Hepatocyte (in vitro differentiated cells): ENCODE measurements at regions not wholly inside any gene's neighbourhood (a gene's known extent, or its start where the extent isn't known, plus 50 kb on each side); places are given as distances from the start of the nearest gene placed in this dataset.

ENCODE experiments used
- DNase-seq: peaks from one replicate; pipeline ENCODE4 v3.0.0-alpha.2; 2016; ENCODE audit warnings: low spot score
- H2AFZ ChIP-seq: fragments of 200-600 bp; sonication (generic); 2 replicates; pipeline ENCODE4 v1.6.0; 2016; ENCODE audit warnings: antibody characterized with exemption, mild to moderate bottlenecking
- H3K27ac ChIP-seq: fragments of 200-600 bp; sonication (generic); 2 replicates; pipeline ENCODE4 v1.5.1; 2016; ENCODE audit warnings: mild to moderate bottlenecking
- H3K27me3 ChIP-seq: fragments of 200-600 bp; sonication (generic); 2 replicates; pipeline ENCODE4 v1.6.1; 2016
- H3K36me3 ChIP-seq: fragments of 200-600 bp; sonication (generic); replicated peaks from 2 replicates; pipeline ENCODE4 v1.5.1; 2016; ENCODE audit warnings: low read depth; ENCODE audit not compliant: insufficient read depth
- H3K4me1 ChIP-seq: fragments of 200-600 bp; sonication (generic); 2 replicates; pipeline ENCODE4 v1.5.1; 2016; ENCODE audit warnings: mild to moderate bottlenecking, moderate library complexity; ENCODE audit not compliant: insufficient read depth
- H3K4me2 ChIP-seq: fragments of 200-600 bp; sonication (generic); 2 replicates; pipeline ENCODE4 v1.6.0; 2016
- H3K4me3 ChIP-seq: fragments of 200-600 bp; sonication (generic); 2 replicates; pipeline ENCODE4 v1.5.1; 2016; ENCODE audit warnings: mild to moderate bottlenecking
- H3K79me2 ChIP-seq: fragments of 200-600 bp; sonication (generic); 2 replicates; pipeline ENCODE4 v1.6.0; 2017; ENCODE audit warnings: mild to moderate bottlenecking
- H3K9me2 ChIP-seq: fragments of 200-600 bp; sonication (generic); replicated peaks from 2 replicates; pipeline ENCODE4 v1.6.0; 2017; ENCODE audit warnings: mild to moderate bottlenecking; ENCODE audit not compliant: insufficient read depth
- H3K9me3 ChIP-seq: fragments of 200-600 bp; sonication (generic); 2 replicates; pipeline ENCODE4 v1.5.1; 2016; ENCODE audit warnings: low read depth, mild to moderate bottlenecking
- H4K20me1 ChIP-seq: fragments of 200-600 bp; sonication (generic); 2 replicates; pipeline ENCODE4 v1.6.0; 2016; ENCODE audit warnings: mild to moderate bottlenecking; ENCODE audit not compliant: insufficient read depth, poor library complexity, severe bottlenecking
- CTCF ChIP-seq: fragments of 200-600 bp; sonication (generic); IDR thresholded peaks from 2 replicates; pipeline ENCODE4 v1.5.1; 2016; ENCODE audit warnings: antibody characterized with exemption, mild to moderate bottlenecking; ENCODE audit not compliant: poor library complexity
- EZH2 ChIP-seq: fragments of 200-600 bp; sonication (generic); IDR thresholded peaks from 2 replicates; pipeline ENCODE4 v1.6.1; 2016; ENCODE audit warnings: antibody characterized with exemption, mild to moderate bottlenecking, borderline replicate concordance
- EZH2phosphoT487 ChIP-seq: fragments of 200-600 bp; sonication (generic); IDR thresholded peaks from one replicate; pipeline ENCODE4 v1.6.1; 2018; ENCODE audit warnings: antibody characterized with exemption, mild to moderate bottlenecking, low read depth, moderate library complexity; ENCODE audit not compliant: unreplicated experiment, severe bottlenecking
- WGBS: methylation state at CpG from one replicate; pipeline ENCODE4 v1.1.6; 2016; ENCODE audit warnings: low lambda C conversion rate; ENCODE audit errors: missing lambda C conversion rate; 5-methylcytosine and 5-hydroxymethylcytosine counted together

- DNase-seq = no peak
- no peaks in the 10 kb centered on the region for H3K36me3 ChIP-seq
- no peaks in the 10 kb centered on the region for H3K9me3 ChIP-seq
- H2AFZ ChIP-seq = no peak overlapping the region
- H3K9me2 ChIP-seq = no peaks in the 10 kb centered on the region
- no peak overlapping the region for H3K27ac ChIP-seq
- H4K20me1 ChIP-seq = no peaks in the 10 kb centered on the region
- 80% methylated on average over 1 of the region's 1 CpG for WGBS
- TF ChIP-seq EZH2phosphoT487 (no peak), CTCF (no peak), EZH2 (no peak)
- peaks cover 5% of the 10 kb centered on the region for H3K4me1 ChIP-seq
- H3K79me2 ChIP-seq = no peaks in the 10 kb centered on the region
- H3K4me3 ChIP-seq = no peak overlapping the region
- no peaks in the 10 kb centered on the region for H3K27me3 ChIP-seq
- H3K4me2 ChIP-seq = no peak overlapping the region
Measured at GRCh38 chr2:8461341-8461740, 220.5 kb upstream of the ID2 start.

- no peak for DNase-seq
- 83% methylated on average over 1 of the region's 1 CpG for WGBS
Measured at GRCh38 chr2:8462280-8462679, 219.6 kb upstream of the ID2 start.

GRCh38 chr2:8462899-8463648 is 218.8 kb upstream of the ID2 start:
- H3K27ac ChIP-seq = no peak overlapping the region
- no peak for TF ChIP-seq EZH2
- no peak for TF ChIP-seq CTCF
- no peaks in the 10 kb centered on the region for H3K9me2 ChIP-seq
- no peak overlapping the region for H3K4me2 ChIP-seq
- H3K9me3 ChIP-seq = no peaks in the 10 kb centered on the region
- H2AFZ ChIP-seq = no peak overlapping the region
- no peaks in the 10 kb centered on the region for H3K79me2 ChIP-seq
- no peaks in the 10 kb centered on the region for H3K36me3 ChIP-seq
- WGBS = 94% methylated on average over 18 of the region's 18 CpGs
- H3K4me1 ChIP-seq = peaks cover 5% of the 10 kb centered on the region
- DNase-seq = no peak
- no peaks in the 10 kb centered on the region for H3K27me3 ChIP-seq
- no peak overlapping the region for H3K4me3 ChIP-seq
- H4K20me1 ChIP-seq = no peaks in the 10 kb centered on the region

More at GRCh38 chr2:8462280-8462679, 219.6 kb upstream of the ID2 start:
- H3K36me3 ChIP-seq = no peaks in the 10 kb centered on the region
- H3K9me3 ChIP-seq = no peaks in the 10 kb centered on the region
- no peaks in the 10 kb centered on the region for H3K79me2 ChIP-seq
- peaks cover 5% of the 10 kb centered on the region for H3K4me1 ChIP-seq
- H3K4me2 ChIP-seq = no peak overlapping the region
- H3K9me2 ChIP-seq = no peaks in the 10 kb centered on the region
- no peak for TF ChIP-seq EZH2phosphoT487
- no peak for TF ChIP-seq CTCF
- no peak for TF ChIP-seq EZH2
- H3K27ac ChIP-seq = no peak overlapping the region
- H3K4me3 ChIP-seq = no peak overlapping the region
- H2AFZ ChIP-seq = no peak overlapping the region
- no peaks in the 10 kb centered on the region for H4K20me1 ChIP-seq
- no peaks in the 10 kb centered on the region for H3K27me3 ChIP-seq
